Kidney epithelial cell (primary cell): ENCODE measurements at regions not wholly inside any gene's neighbourhood (a gene's known extent, or its start where the extent isn't known, plus 50 kb on each side); places are given as distances from the start of the nearest gene placed in this dataset.
"Not testable (repeated sequence)": the region's sequence is repeated elsewhere in the genome, so short reads cannot be mapped to it uniquely, and the experiment has no call there.

Experiments
- DNase-seq: peaks from one replicate; pipeline ENCODE4 v3.0.0-alpha.2; 2010; ENCODE audit warnings: low read depth
- H3K27me3 ChIP-seq: 2 replicates; pipeline ENCODE4 v1.6.0; 2011; ENCODE audit warnings: low read length; ENCODE audit not compliant: control insufficient read depth, insufficient read depth
- H3K36me3 ChIP-seq: 2 replicates; pipeline ENCODE4 v1.5.1; 2011; ENCODE audit warnings: low read length; ENCODE audit not compliant: control insufficient read depth, insufficient read depth
- H3K4me3 ChIP-seq: 2 replicates; pipeline ENCODE4 v1.5.1; 2011; ENCODE audit warnings: low read depth, mild to moderate bottlenecking, control low read depth, low read length
- CTCF ChIP-seq: IDR thresholded peaks from 2 replicates; pipeline ENCODE4 v1.5.1; 2011; ENCODE audit warnings: mild to moderate bottlenecking, moderate library complexity, low read length, control low read depth, inconsistent platforms; ENCODE audit not compliant: insufficient read depth, poor library complexity, severe bottlenecking

GRCh38 chr4:132332932-132333723 lies 816.0 kb upstream of the PCDH10 start:
- no peak overlapping the region for H3K4me3 ChIP-seq
- peak; percentile 31 for TF ChIP-seq CTCF
- H3K27me3 ChIP-seq = no peaks in the 10 kb centered on the region
- DNase-seq = no peak
- H3K36me3 ChIP-seq = no peaks in the 10 kb centered on the region

GRCh38 chr4:132333724-132334047 lies 815.4 kb upstream of the PCDH10 start:
- DNase-seq = no peak
- H3K4me3 ChIP-seq = no peak overlapping the region
- H3K27me3 ChIP-seq = no peaks in the 10 kb centered on the region
- H3K36me3 ChIP-seq = no peaks in the 10 kb centered on the region
- TF ChIP-seq CTCF = no peak

DNA sequence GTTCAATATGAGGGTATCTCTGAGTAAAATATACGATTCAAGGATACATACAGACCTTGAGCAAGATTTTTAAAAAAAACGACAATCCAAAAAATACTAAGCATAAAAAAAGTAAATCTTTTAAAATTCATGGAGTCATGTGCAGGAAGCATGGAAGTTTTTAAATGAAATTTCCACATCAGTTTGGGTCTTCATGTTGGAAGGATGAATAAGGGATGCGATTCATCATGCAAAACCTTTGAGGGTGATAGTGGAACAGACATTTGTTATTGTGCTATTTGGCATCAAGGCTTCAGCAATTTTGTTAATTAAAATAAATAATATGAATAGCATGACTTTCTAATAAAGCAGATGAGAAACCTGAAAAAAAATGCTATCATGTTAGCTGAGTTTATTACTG lies 815.0 kb upstream of the PCDH10 start:
- no peak for TF ChIP-seq CTCF
- Histone ChIP-seq H3K4me3 (no peak overlapping the region), H3K27me3 (no peaks in the 10 kb centered on the region), H3K36me3 (no peaks in the 10 kb centered on the region)
- DNase-seq = no peak

DNA sequence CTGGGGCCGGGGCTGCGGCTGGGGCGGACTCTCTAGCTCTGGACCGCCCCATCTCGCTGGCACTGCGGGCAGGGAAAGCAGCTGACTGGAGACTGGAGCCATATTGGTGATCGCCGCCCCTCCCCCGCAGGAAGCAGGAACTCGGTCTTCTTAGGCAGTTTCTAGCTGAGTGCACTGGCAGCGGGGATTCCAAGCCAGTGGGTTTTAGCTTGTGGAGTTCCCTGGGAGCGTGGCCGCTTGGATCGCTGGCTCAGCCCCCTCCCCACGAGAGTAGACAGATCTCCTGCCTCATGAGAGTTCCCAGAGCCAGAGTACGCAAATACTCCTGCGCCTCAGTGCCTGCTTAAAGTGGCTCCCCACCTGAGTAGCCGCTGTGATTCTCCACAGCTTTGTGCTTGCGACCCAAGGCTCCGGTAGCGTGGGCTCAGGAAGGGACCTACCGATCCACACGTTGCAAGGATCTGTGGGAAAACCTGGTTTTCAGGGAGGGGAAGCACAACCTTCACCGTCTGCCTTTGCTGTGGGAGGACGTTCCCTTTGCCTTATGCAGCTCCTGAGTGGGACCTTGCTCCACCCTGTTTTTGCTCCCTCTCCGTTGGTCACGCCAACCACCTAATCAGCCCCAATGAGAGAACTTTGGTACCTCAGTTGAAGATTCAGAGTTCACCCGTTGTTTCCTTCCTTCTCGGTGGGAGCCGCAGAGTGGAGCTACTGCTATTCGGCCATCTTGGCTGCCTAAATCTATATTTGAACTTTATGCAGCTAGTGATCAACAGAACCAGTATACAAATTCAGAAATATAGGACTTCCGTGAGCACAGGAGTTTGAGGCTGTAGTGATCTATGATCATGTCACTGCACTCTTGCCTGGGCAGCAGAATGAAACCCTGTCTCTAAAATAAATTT lies 803.9 kb upstream of the PCDH10 start:
- Histone ChIP-seq H3K36me3 (no peaks in the 10 kb centered on the region), H3K27me3 (no peaks in the 10 kb centered on the region), H3K4me3 (no peak overlapping the region)
- no peak for TF ChIP-seq CTCF
- DNase-seq = no peak

GRCh38 chr4:132346016-132346415 lies 803.1 kb upstream of the PCDH10 start:
- no peaks in the 10 kb centered on the region for H3K36me3 ChIP-seq
- H3K27me3 ChIP-seq = no peaks in the 10 kb centered on the region
- H3K4me3 ChIP-seq = no peak overlapping the region
- DNase-seq = no peak
- TF ChIP-seq CTCF = no peak

- DNase-seq, H3K4me3 ChIP-seq, H3K27me3 ChIP-seq, H3K36me3 ChIP-seq: not testable (repeated sequence)
Observed at GRCh38 chr4:132351606-132352005, 797.5 kb upstream of the PCDH10 start.
